HEK293 (cell line): ENCODE measurements at regions not wholly inside any gene's neighbourhood (a gene's known extent, or its start where the extent isn't known, plus 50 kb on each side); places are given as distances from the start of the nearest gene placed in this dataset.

Experiments used
- CTCF ChIA-PET: fragments of 350-600 bp; formaldehyde crosslinking; extraction: SDS; loops from one replicate; lab custom pipeline; 2021; ENCODE audit warnings: antibody characterized with exemption; lab: Yijun Ruan, JAX
- POLR2A ChIA-PET: fragments of 300-600 bp; formaldehyde crosslinking; extraction: SDS; loops from one replicate; lab custom pipeline; 2020; ENCODE audit warnings: antibody characterized with exemption, inconsistent platforms; lab: Yijun Ruan, JAX
- H3K27ac ChIP-seq: fragments of 200-500 bp; sonication (Bioruptor generic); 2 replicates; pipeline ENCODE4 v1.5.1; 2014; ENCODE audit warnings: low read depth, low read length, control low read depth, inconsistent platforms; ENCODE audit errors: extremely low read depth
- H3K36me3 ChIP-seq, 2 experiments: fragments of 200-500 bp in 1 of 2; sonication (Bioruptor generic) in 1 of 2; 1 replicate in 1 of 2; 2 replicates in 1 of 2; pipeline ENCODE4 v1.5.1; 2014 to 2017; ENCODE audit warnings: inconsistent platforms in 2 of 2, low read length in 2 of 2; ENCODE audit not compliant: control insufficient read depth in 2 of 2, insufficient read depth in 1 of 2
- H3K4me1 ChIP-seq: fragments of 200-500 bp; sonication (Bioruptor generic); 2 replicates; pipeline ENCODE4 v1.5.1; 2014; ENCODE audit warnings: mild to moderate bottlenecking, low read length, inconsistent platforms; ENCODE audit not compliant: control insufficient read depth, insufficient read depth
- H3K4me3 ChIP-seq: 2 replicates; pipeline ENCODE4 v1.5.1; 2011; ENCODE audit warnings: low read depth, mild to moderate bottlenecking, control low read depth, low read length, moderate library complexity
- H3K9me3 ChIP-seq: fragments of 200-500 bp; sonication (Bioruptor generic); 2 replicates; pipeline ENCODE4 v1.5.1; 2014; ENCODE audit warnings: low read depth, low read length, inconsistent platforms; ENCODE audit not compliant: control insufficient read depth, insufficient read depth
- BCL11A ChIP-seq: fragments of 450-650 bp; formaldehyde crosslinking; IDR thresholded peaks from 2 replicates; pipeline ENCODE4 v1.5.1; 2016; ENCODE audit warnings: low read depth, missing biosample characterization, missing genetic modification characterization
- FEZF1 ChIP-seq: fragments of 450-650 bp; formaldehyde crosslinking; IDR thresholded peaks from 2 replicates; pipeline ENCODE4 v1.5.1; 2016; ENCODE audit warnings: missing biosample characterization, missing genetic modification characterization
- GLI4 ChIP-seq: fragments of 450-650 bp; formaldehyde crosslinking; IDR thresholded peaks from 2 replicates; pipeline ENCODE4 v1.5.1; 2016; ENCODE audit warnings: missing biosample characterization, missing genetic modification characterization
- IKZF3 ChIP-seq: fragments of 450-650 bp; IDR thresholded peaks from 2 replicates; pipeline ENCODE4 v1.5.0; 2018; ENCODE audit warnings: missing biosample characterization, mild to moderate bottlenecking, missing genetic modification characterization, moderate library complexity
- MYNN ChIP-seq: fragments of 450-650 bp; formaldehyde crosslinking; IDR thresholded peaks from 2 replicates; pipeline ENCODE4 v1.5.1; 2016; ENCODE audit warnings: missing biosample characterization, missing genetic modification characterization, borderline replicate concordance
- REPIN1 ChIP-seq: fragments of 450-650 bp; formaldehyde crosslinking; IDR thresholded peaks from 2 replicates; pipeline ENCODE4 v1.5.1; 2017; ENCODE audit warnings: missing biosample characterization, missing genetic modification characterization, low read depth
- TCF7L2 ChIP-seq: IDR thresholded peaks from 2 replicates; pipeline ENCODE4 v1.6.1; 2011; ENCODE audit warnings: low read depth, mild to moderate bottlenecking, inconsistent platforms, low read length, moderate library complexity, borderline replicate concordance
- YY1 ChIP-seq: fragments of 450-650 bp; formaldehyde crosslinking; IDR thresholded peaks from 2 replicates; pipeline ENCODE4 v1.5.1; 2018; ENCODE audit warnings: missing biosample characterization, missing genetic modification characterization
- ZBTB17 ChIP-seq: fragments of 450-650 bp; formaldehyde crosslinking; IDR thresholded peaks from 2 replicates; pipeline ENCODE4 v1.5.1; 2016; ENCODE audit warnings: missing biosample characterization, missing genetic modification characterization
- ZFP69B ChIP-seq: fragments of 450-650 bp; formaldehyde crosslinking; IDR thresholded peaks from 2 replicates; pipeline ENCODE4 v1.5.1; 2016; ENCODE audit warnings: missing biosample characterization, missing genetic modification characterization
- ZNF146 ChIP-seq: fragments of 450-650 bp; formaldehyde crosslinking; IDR thresholded peaks from 2 replicates; pipeline ENCODE4 v1.5.1; 2016; ENCODE audit warnings: missing biosample characterization, missing genetic modification characterization
- ZNF16 ChIP-seq: fragments of 450-650 bp; formaldehyde crosslinking; IDR thresholded peaks from 2 replicates; pipeline ENCODE4 v1.5.1; 2016; ENCODE audit warnings: low read depth, missing biosample characterization, missing genetic modification characterization
- ZNF19 ChIP-seq: fragments of 450-650 bp; formaldehyde crosslinking; IDR thresholded peaks from 2 replicates; pipeline ENCODE4; 2016; ENCODE audit warnings: missing biosample characterization, missing genetic modification characterization, low read depth
- ZNF266 ChIP-seq: fragments of 450-650 bp; formaldehyde crosslinking; IDR thresholded peaks from 2 replicates; pipeline ENCODE4 v1.5.1; 2016; ENCODE audit warnings: missing biosample characterization, missing genetic modification characterization, low read depth
- ZNF274 ChIP-seq, 2 experiments: fragments of 200-500 bp in 1 of 2; fragments of 450-650 bp in 1 of 2; sonication (Bioruptor generic) in 1 of 2; formaldehyde crosslinking in 1 of 2; IDR thresholded peaks; 2 replicates each; pipeline versions ENCODE4 v1.5.1 to v1.6.1; 2014 to 2016; ENCODE audit warnings: borderline replicate concordance in 1 of 2, inconsistent platforms in 1 of 2, low read length in 1 of 2, missing biosample characterization in 1 of 2, missing genetic modification characterization in 1 of 2
- ZNF302 ChIP-seq: fragments of 450-650 bp; formaldehyde crosslinking; IDR thresholded peaks from 2 replicates; pipeline ENCODE4 v1.5.1; 2016; ENCODE audit warnings: missing biosample characterization, missing genetic modification characterization, low read depth
- ZNF341 ChIP-seq: fragments of 450-650 bp; formaldehyde crosslinking; IDR thresholded peaks from 2 replicates; pipeline ENCODE4; 2016; ENCODE audit warnings: low read depth, missing biosample characterization, missing genetic modification characterization
- ZNF37A ChIP-seq: fragments of 450-650 bp; IDR thresholded peaks from 2 replicates; pipeline ENCODE4 v1.5.1; 2018; ENCODE audit warnings: missing biosample characterization, missing genetic modification characterization
- ZNF394 ChIP-seq: fragments of 450-650 bp; formaldehyde crosslinking; IDR thresholded peaks from 2 replicates; pipeline ENCODE4 v1.5.1; 2016; ENCODE audit warnings: missing biosample characterization, missing genetic modification characterization, mild to moderate bottlenecking, moderate library complexity, borderline replicate concordance
- ZNF426 ChIP-seq: fragments of 450-650 bp; formaldehyde crosslinking; IDR thresholded peaks from 2 replicates; pipeline ENCODE4 v1.5.1; 2017; ENCODE audit warnings: missing biosample characterization, missing genetic modification characterization, mild to moderate bottlenecking, inconsistent platforms, moderate library complexity
- ZNF514 ChIP-seq: fragments of 450-650 bp; formaldehyde crosslinking; IDR thresholded peaks from 2 replicates; pipeline ENCODE4 v1.5.1; 2016; ENCODE audit warnings: missing biosample characterization, missing genetic modification characterization
- ZNF596 ChIP-seq: fragments of 450-650 bp; IDR thresholded peaks from 2 replicates; pipeline ENCODE4 v1.5.0; 2018; ENCODE audit warnings: missing biosample characterization, mild to moderate bottlenecking, missing genetic modification characterization, moderate library complexity
- ZNF610 ChIP-seq: fragments of 450-650 bp; formaldehyde crosslinking; IDR thresholded peaks from 2 replicates; pipeline ENCODE4 v1.5.1; 2016; ENCODE audit warnings: missing biosample characterization, missing genetic modification characterization, borderline replicate concordance
- ZNF626 ChIP-seq: fragments of 450-650 bp; sonication (Bioruptor Pico); formaldehyde crosslinking; IDR thresholded peaks from 2 replicates; pipeline ENCODE4 v1.5.1; 2018; ENCODE audit warnings: missing biosample characterization, missing genetic modification characterization, inconsistent platforms
- ZNF707 ChIP-seq: fragments of 450-650 bp; formaldehyde crosslinking; IDR thresholded peaks from 2 replicates; pipeline ENCODE4 v1.5.1; 2016; ENCODE audit warnings: missing biosample characterization, missing genetic modification characterization
- ZNF837 ChIP-seq: fragments of 450-650 bp; formaldehyde crosslinking; IDR thresholded peaks from 2 replicates; pipeline ENCODE4 v1.5.1; 2016; ENCODE audit warnings: missing biosample characterization, missing genetic modification characterization
- TF ChIP-seq, protein P1 (sequence below): fragments of 450-650 bp; formaldehyde crosslinking; IDR thresholded peaks from 2 replicates; pipeline ENCODE4 v1.5.1; 2016; ENCODE audit warnings: missing biosample characterization, missing genetic modification characterization
- TF ChIP-seq, protein P2 (sequence below): fragments of 450-650 bp; formaldehyde crosslinking; IDR thresholded peaks from 2 replicates; pipeline ENCODE4 v1.5.1; 2016; ENCODE audit warnings: missing biosample characterization, missing genetic modification characterization
- TF ChIP-seq, protein P3 (sequence below): fragments of 450-650 bp; formaldehyde crosslinking; IDR thresholded peaks from 2 replicates; pipeline ENCODE4 v1.5.1; 2016; ENCODE audit warnings: missing biosample characterization, missing genetic modification characterization
- TF ChIP-seq, protein P4 (sequence below): fragments of 450-650 bp; formaldehyde crosslinking; IDR thresholded peaks from 2 replicates; pipeline ENCODE4 v1.5.1; 2017; ENCODE audit warnings: missing biosample characterization, mild to moderate bottlenecking, missing genetic modification characterization, moderate library complexity

DNA sequence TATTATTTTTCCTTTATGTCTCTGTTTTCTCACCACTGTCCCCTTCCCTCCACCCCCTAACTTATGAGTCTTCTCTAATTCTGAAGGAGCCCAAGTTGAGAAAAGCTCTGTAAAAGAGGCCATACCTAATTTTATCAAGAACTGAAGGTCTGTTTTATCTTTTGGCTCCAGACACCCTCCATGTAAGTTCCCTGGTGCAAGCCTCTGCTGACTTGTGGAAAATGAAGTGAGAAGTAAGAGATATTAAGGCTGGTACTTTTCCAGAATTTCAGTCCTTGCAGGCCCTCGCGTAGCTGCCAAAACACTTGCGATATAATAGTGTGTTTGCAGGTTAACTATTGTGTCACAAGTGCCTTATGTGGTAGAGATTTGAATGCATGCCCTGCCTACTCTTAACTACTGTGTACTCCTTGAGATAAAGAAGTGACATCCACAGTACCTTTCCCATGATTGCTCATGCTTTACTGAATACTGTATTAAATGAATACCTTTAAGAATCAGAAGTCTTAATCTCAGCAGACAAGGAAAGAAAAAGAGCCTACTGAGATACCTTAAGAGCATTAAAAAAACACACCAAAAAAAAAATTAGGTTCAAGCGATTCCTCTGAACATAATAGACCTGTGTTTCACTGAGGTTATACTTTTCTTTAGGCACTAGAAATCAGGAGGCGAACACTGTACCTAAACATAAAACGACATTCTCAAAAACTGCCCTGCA lies 143.6 kb upstream of the ZNF184 start (continued):
- TF ChIP-seq, protein P1, sequence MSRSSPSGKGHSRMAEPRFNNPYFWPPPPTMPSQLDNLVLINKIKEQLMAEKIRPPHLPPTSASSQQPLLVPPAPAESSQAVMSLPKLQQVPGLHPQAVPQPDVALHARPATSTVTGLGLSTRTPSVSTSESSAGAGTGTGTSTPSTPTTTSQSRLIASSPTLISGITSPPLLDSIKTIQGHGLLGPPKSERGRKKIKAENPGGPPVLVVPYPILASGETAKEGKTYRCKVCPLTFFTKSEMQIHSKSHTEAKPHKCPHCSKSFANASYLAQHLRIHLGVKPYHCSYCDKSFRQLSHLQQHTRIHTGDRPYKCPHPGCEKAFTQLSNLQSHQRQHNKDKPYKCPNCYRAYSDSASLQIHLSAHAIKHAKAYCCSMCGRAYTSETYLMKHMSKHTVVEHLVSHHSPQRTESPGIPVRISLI (tag by site-specific recombination): 0 out of 2 replicates have a peak, but pooled peaks have one; percentile 57
- TF ChIP-seq ZBTB17 (tag by site-specific recombination): no peak
- TF ChIP-seq ZNF394: no peak
- TF ChIP-seq GLI4 (tag by site-specific recombination): no peak
- no peak for TF ChIP-seq ZNF837 (tag by site-specific recombination)

DNA sequence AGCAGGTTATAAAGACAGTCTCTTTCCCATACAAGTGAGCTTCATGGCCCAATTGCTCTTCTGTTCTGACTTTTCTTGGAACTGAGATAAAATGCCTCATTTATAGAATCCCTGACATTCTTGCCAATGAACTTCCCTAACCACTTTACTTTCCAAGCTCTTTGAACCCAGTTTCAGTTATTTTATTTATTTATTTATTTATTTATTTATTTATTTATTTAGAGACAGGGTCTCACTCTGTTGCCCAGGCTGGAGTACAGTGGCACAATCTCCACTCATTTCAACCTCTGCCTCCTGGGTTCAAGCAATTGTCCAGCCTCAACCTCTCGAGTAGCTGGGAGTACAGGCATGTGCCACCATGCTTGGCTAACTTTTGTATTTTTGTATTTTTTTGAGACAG lies 138.5 kb upstream of the ZNF184 start:
- no peaks in the 10 kb centered on the region for H3K4me1 ChIP-seq
- POLR2A ChIA-PET: no interaction called here
- H3K4me3 ChIP-seq: no peak overlapping the region
- CTCF ChIA-PET: interaction anchor here (0.7 to 1.4 kb wide), 3 partner anchors 20 to 298 kb away, joined by 3 to 5 read pairs (median 4); no protein-coding TSS in a partner anchor
- no peaks in the 10 kb centered on the region for H3K9me3 ChIP-seq
- H3K27ac ChIP-seq: no peak overlapping the region
- no peaks in the 10 kb centered on the region for H3K36me3 ChIP-seq
- TF ChIP-seq YY1 (no peak), IKZF3 (tag by site-specific recombination) (no peak), FEZF1 (tag by site-specific recombination) (no peak), ZNF274 (IDR thresholded peaks at IDR 0.05; ENCODE audit: low read length) (no peak), ZNF274 (tag by site-specific recombination; IDR thresholded peaks at IDR 0.05; ENCODE audit: borderline replicate concordance) (no peak), TCF7L2 (no peak), ZNF19 (tag by site-specific recombination) (0 out of 2 replicates have a peak, but pooled peaks have one; percentile 16), ZNF596 (tag by site-specific recombination) (no peak), ZNF626 (no peak), ZNF16 (tag by site-specific recombination) (no peak), ZNF302 (tag by site-specific recombination) (no peak), ZNF707 (tag by site-specific recombination) (no peak), ZFP69B (tag by site-specific recombination) (no peak), ZNF610 (tag by site-specific recombination) (no peak), ZNF341 (tag by site-specific recombination) (no peak), ZNF514 (tag by site-specific recombination) (no peak), REPIN1 (tag by site-specific recombination) (no peak), ZNF426 (tag by site-specific recombination) (peak; percentile 66), MYNN (tag by site-specific recombination) (no peak), ZNF37A (no peak), ZNF266 (tag by site-specific recombination) (0 out of 2 replicates have a peak, but pooled peaks have one; percentile 17), BCL11A (no peak), ZNF146 (tag by site-specific recombination) (no peak)
- TF ChIP-seq, protein P2, sequence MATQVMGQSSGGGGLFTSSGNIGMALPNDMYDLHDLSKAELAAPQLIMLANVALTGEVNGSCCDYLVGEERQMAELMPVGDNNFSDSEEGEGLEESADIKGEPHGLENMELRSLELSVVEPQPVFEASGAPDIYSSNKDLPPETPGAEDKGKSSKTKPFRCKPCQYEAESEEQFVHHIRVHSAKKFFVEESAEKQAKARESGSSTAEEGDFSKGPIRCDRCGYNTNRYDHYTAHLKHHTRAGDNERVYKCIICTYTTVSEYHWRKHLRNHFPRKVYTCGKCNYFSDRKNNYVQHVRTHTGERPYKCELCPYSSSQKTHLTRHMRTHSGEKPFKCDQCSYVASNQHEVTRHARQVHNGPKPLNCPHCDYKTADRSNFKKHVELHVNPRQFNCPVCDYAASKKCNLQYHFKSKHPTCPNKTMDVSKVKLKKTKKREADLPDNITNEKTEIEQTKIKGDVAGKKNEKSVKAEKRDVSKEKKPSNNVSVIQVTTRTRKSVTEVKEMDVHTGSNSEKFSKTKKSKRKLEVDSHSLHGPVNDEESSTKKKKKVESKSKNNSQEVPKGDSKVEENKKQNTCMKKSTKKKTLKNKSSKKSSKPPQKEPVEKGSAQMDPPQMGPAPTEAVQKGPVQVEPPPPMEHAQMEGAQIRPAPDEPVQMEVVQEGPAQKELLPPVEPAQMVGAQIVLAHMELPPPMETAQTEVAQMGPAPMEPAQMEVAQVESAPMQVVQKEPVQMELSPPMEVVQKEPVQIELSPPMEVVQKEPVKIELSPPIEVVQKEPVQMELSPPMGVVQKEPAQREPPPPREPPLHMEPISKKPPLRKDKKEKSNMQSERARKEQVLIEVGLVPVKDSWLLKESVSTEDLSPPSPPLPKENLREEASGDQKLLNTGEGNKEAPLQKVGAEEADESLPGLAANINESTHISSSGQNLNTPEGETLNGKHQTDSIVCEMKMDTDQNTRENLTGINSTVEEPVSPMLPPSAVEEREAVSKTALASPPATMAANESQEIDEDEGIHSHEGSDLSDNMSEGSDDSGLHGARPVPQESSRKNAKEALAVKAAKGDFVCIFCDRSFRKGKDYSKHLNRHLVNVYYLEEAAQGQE (tag by site-specific recombination): peak; percentile 53; the same call in 1 of the 2 replicates
- TF ChIP-seq, protein P3, sequence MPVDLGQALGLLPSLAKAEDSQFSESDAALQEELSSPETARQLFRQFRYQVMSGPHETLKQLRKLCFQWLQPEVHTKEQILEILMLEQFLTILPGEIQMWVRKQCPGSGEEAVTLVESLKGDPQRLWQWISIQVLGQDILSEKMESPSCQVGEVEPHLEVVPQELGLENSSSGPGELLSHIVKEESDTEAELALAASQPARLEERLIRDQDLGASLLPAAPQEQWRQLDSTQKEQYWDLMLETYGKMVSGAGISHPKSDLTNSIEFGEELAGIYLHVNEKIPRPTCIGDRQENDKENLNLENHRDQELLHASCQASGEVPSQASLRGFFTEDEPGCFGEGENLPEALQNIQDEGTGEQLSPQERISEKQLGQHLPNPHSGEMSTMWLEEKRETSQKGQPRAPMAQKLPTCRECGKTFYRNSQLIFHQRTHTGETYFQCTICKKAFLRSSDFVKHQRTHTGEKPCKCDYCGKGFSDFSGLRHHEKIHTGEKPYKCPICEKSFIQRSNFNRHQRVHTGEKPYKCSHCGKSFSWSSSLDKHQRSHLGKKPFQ (tag by site-specific recombination): no peak
- TF ChIP-seq, protein P4, sequence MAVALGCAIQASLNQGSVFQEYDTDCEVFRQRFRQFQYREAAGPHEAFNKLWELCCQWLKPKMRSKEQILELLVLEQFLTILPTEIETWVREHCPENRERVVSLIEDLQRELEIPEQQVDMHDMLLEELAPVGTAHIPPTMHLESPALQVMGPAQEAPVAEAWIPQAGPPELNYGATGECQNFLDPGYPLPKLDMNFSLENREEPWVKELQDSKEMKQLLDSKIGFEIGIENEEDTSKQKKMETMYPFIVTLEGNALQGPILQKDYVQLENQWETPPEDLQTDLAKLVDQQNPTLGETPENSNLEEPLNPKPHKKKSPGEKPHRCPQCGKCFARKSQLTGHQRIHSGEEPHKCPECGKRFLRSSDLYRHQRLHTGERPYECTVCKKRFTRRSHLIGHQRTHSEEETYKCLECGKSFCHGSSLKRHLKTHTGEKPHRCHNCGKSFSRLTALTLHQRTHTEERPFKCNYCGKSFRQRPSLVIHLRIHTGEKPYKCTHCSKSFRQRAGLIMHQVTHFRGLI (tag by site-specific recombination): no peak
